OCI-LY1 (cell line): ENCODE measurements at regions not wholly inside any gene's neighbourhood (a gene's known extent, or its start where the extent isn't known, plus 50 kb on each side); places are given as distances from the start of the nearest gene placed in this dataset.

Source experiments
- H2AFZ ChIP-seq: fragments of 200-600 bp; sonication (generic), shearing (Covaris generic); 2 replicates; pipeline ENCODE4 v1.6.0; 2014; ENCODE audit warnings: antibody characterized with exemption, mild to moderate bottlenecking, low read length
- H3F3A ChIP-seq: fragments of 200-600 bp; sonication (generic), shearing (Covaris generic); 2 replicates; pipeline ENCODE4 v1.6.0; 2014; ENCODE audit warnings: mild to moderate bottlenecking, antibody characterized with exemption, low read length, moderate library complexity; ENCODE audit not compliant: insufficient read depth
- H3K27ac ChIP-seq: fragments of 200-600 bp; sonication (generic); 2 replicates; pipeline ENCODE4 v1.5.1; 2014; ENCODE audit warnings: low read length, mixed run types, mild to moderate bottlenecking, low read depth; ENCODE audit not compliant: poor library complexity, severe bottlenecking
- H3K27me3 ChIP-seq: fragments of 200-600 bp; sonication (generic); 2 replicates; pipeline ENCODE4 v1.6.0; 2014; ENCODE audit warnings: antibody characterized with exemption, mild to moderate bottlenecking, low read length, moderate library complexity; ENCODE audit not compliant: insufficient read depth
- H3K36me3 ChIP-seq: fragments of 200-600 bp; sonication (generic); 2 replicates; pipeline ENCODE4 v1.6.1; 2014; ENCODE audit warnings: mild to moderate bottlenecking, antibody characterized with exemption, low read length, moderate library complexity, mixed read lengths; ENCODE audit not compliant: insufficient read depth
- H3K4me1 ChIP-seq: fragments of 200-600 bp; sonication (generic); 2 replicates; pipeline ENCODE4 v1.5.1; 2014; ENCODE audit warnings: mild to moderate bottlenecking, low read length, moderate library complexity; ENCODE audit not compliant: insufficient read depth, severe bottlenecking
- H3K4me2 ChIP-seq: fragments of 200-600 bp; sonication (generic), shearing (Covaris generic); 2 replicates; pipeline ENCODE4 v1.6.1; 2014; ENCODE audit warnings: low read length
- H3K4me3 ChIP-seq: fragments of 200-600 bp; sonication (generic); 2 replicates; pipeline ENCODE4 v1.5.1; 2014; ENCODE audit warnings: low read length, low read depth, mild to moderate bottlenecking, mixed read lengths; ENCODE audit not compliant: poor library complexity, severe bottlenecking
- H3K79me2 ChIP-seq: fragments of 200-600 bp; shearing (Covaris generic); 2 replicates; pipeline ENCODE4 v1.6.1; 2016; ENCODE audit warnings: mixed run types, low read length, mixed read lengths; ENCODE audit not compliant: insufficient read depth
- H3K9ac ChIP-seq: fragments of 200-600 bp; sonication (generic), shearing (Covaris generic); 2 replicates; pipeline ENCODE4 v1.6.1; 2014; ENCODE audit warnings: mild to moderate bottlenecking, low read length, mixed read lengths
- H3K9me2 ChIP-seq: fragments of 200-600 bp; sonication (generic), shearing (Covaris generic); 2 replicates; pipeline ENCODE4 v1.6.1; 2014; ENCODE audit warnings: low read depth, mild to moderate bottlenecking, low read length, mixed read lengths
- H3K9me3 ChIP-seq: fragments of 200-600 bp; shearing (Covaris generic); 2 replicates; pipeline ENCODE4 v1.6.1; 2014; ENCODE audit warnings: low read length, mixed read lengths
- H4K20me1 ChIP-seq: fragments of 200-600 bp; sonication (generic), shearing (Covaris generic); 2 replicates; pipeline ENCODE4 v1.6.0; 2016; ENCODE audit warnings: mild to moderate bottlenecking, low read length; ENCODE audit not compliant: insufficient read depth
- CTCF ChIP-seq: fragments of 200-600 bp; sonication (generic), shearing (Covaris generic); IDR thresholded peaks from 2 replicates; pipeline ENCODE4 v1.5.1; 2017; ENCODE audit warnings: mild to moderate bottlenecking, antibody characterized with exemption, low read length, moderate library complexity, mixed read lengths
- EZH2 ChIP-seq: fragments of 200-600 bp; sonication (generic), shearing (Covaris generic); IDR thresholded peaks from 2 replicates; pipeline ENCODE4 v1.8.0; 2017; ENCODE audit warnings: borderline replicate concordance, mixed run types, mild to moderate bottlenecking, antibody characterized with exemption, low read length, moderate library complexity, mixed read lengths

DNA sequence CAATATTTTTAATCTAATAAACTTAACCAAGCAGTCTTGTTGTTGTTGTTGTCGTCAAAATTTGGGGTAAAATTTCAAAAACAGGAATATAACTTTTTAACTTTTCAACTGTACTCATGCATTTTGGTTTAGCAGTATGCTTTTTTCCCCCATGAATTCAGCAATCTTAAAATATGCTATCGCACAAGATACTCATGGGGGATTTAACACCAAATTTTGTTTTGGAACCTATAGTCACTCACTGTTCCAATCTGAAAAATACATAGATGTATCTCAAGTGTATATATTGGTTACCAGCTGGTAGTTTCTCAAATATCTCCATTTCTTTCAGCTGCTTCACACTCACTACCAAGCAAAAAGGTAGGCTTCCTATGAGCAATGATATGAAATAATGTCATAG, 91.4 kb upstream of the PIK3CG start:
- Histone ChIP-seq H3K79me2 (no peaks in the 10 kb centered on the region), H3K4me2 (no peak overlapping the region), H3K4me3 (no peak overlapping the region), H2AFZ (no peak overlapping the region), H3F3A (no peaks in the 10 kb centered on the region), H3K27me3 (no peaks in the 10 kb centered on the region), H3K36me3 (no peaks in the 10 kb centered on the region), H3K9me2 (no peaks in the 10 kb centered on the region), H4K20me1 (no peaks in the 10 kb centered on the region), H3K9ac (no peak overlapping the region), H3K4me1 (no peaks in the 10 kb centered on the region), H3K27ac (no peak overlapping the region), H3K9me3 (no peaks in the 10 kb centered on the region)
- TF ChIP-seq EZH2: no peak
- no peak for TF ChIP-seq CTCF

- H3K27me3 ChIP-seq: no peaks in the 10 kb centered on the region
- TF ChIP-seq CTCF (no peak), EZH2 (no peak)
- no peaks in the 10 kb centered on the region for H3K9me2 ChIP-seq
- H3K4me3 ChIP-seq: no peak overlapping the region
- H3K9ac ChIP-seq: no peak overlapping the region
- no peaks in the 10 kb centered on the region for H3K79me2 ChIP-seq
- no peaks in the 10 kb centered on the region for H4K20me1 ChIP-seq
- no peak overlapping the region for H3K27ac ChIP-seq
- H3F3A ChIP-seq: no peaks in the 10 kb centered on the region
- no peak overlapping the region for H2AFZ ChIP-seq
- H3K4me1 ChIP-seq: no peaks in the 10 kb centered on the region
- no peak overlapping the region for H3K4me2 ChIP-seq
- no peaks in the 10 kb centered on the region for H3K36me3 ChIP-seq
- H3K9me3 ChIP-seq: no peaks in the 10 kb centered on the region
Measured at GRCh38 chr7:106774213-106774767, 90.8 kb upstream of the PIK3CG start.

DNA sequence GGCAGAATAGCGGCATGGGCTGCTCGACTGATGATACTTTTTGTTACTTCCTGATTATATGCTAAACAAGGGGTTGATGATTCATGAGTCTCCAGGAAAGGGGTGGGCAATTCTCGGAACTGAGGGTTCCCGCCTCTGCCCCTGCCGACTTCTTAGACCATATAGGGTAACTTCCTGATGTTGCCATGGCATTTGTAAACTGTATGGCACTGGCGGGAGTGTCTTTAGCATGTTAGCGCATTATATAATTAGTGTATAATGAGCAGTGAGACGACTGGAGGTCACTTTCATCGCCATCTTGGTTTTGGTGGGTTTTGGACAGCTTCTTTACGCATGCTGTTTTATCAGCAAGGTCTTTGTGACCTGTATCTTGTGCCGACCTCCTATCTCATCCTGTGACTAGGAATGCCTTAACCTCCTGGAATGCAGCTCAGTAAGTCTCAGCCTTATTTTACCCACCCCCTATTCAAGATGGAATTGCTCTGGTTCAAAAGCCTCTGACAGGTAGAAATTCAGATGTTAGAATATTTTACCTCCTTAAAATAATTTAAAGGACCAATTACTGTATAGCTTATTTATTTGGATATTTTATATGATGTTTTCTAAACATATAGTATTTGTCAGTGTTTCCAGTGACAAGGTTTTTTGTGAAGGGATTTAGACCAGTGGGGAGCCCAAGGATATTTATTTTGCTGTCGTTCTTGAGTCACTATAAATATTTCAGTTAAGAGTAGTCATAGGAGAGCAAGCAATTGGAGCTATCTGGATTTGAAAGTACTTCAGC, 90.1 kb upstream of the PIK3CG start:
- Histone ChIP-seq H3K79me2 (no peaks in the 10 kb centered on the region), H3K27ac (no peak overlapping the region), H3K4me2 (no peak overlapping the region), H3K9ac (no peak overlapping the region), H2AFZ (no peak overlapping the region), H3K9me2 (no peaks in the 10 kb centered on the region), H3F3A (no peaks in the 10 kb centered on the region), H3K4me1 (no peaks in the 10 kb centered on the region), H4K20me1 (no peaks in the 10 kb centered on the region), H3K27me3 (no peaks in the 10 kb centered on the region), H3K36me3 (no peaks in the 10 kb centered on the region), H3K9me3 (no peaks in the 10 kb centered on the region), H3K4me3 (no peak overlapping the region)
- no peak for TF ChIP-seq EZH2
- no peak for TF ChIP-seq CTCF
